ENCODE measurements at regions not wholly inside any gene's neighbourhood (a gene's known extent, or its start where the extent isn't known, plus 50 kb on each side); places are given as distances from the start of the nearest gene placed in this dataset.

- no peak for TF ChIP-seq CTCF (IDR thresholded peaks at IDR 0.05; ENCODE audit: insufficient read depth, low read length)
- TF ChIP-seq GABPA (IDR thresholded peaks at IDR 0.05; ENCODE audit: low read depth), result no peak
Measured at GRCh38 chr1:8083739-8084484, 57.8 kb upstream of the ERRFI1 start.

GRCh38 chr1:8082945-8083344, 56.8 kb upstream of the ERRFI1 start:
- no peak for DNase-seq (ENCODE audit: low read depth in 1 of 2, low spot score in 1 of 2)
- no peak overlapping the region for H3K27ac ChIP-seq (replicated peaks)
- peaks cover 6% of the 10 kb centered on the region for H3K27me3 ChIP-seq (ENCODE audit: insufficient read depth, poor library complexity, severe bottlenecking)
- H3K4me3 ChIP-seq (replicated peaks; ENCODE audit: insufficient read depth, low read length), result no peak overlapping the region
- TF ChIP-seq GABPA (IDR thresholded peaks at IDR 0.05; ENCODE audit: low read depth), result no peak
- TF ChIP-seq CTCF (IDR thresholded peaks at IDR 0.05; ENCODE audit: insufficient read depth, low read length), result no peak

More at GRCh38 chr1:8083739-8084484, 57.8 kb upstream of the ERRFI1 start:
- Histone ChIP-seq H3K27me3 (ENCODE audit: insufficient read depth, poor library complexity, severe bottlenecking) (peaks cover 6% of the 10 kb centered on the region), H3K27ac (replicated peaks) (no peak overlapping the region), H3K4me3 (replicated peaks; ENCODE audit: insufficient read depth, low read length) (no peak overlapping the region)
- DNase-seq (ENCODE audit: low read depth in 1 of 2, low spot score in 1 of 2), result no peak

- DNase-seq (ENCODE audit: low read depth in 1 of 2, low spot score in 1 of 2), result no peak
- H3K27me3 ChIP-seq (ENCODE audit: insufficient read depth, poor library complexity, severe bottlenecking), result peaks cover under 1% of the 10 kb centered on the region
- TF ChIP-seq SPI1 (IDR thresholded peaks at IDR 0.05; ENCODE audit: borderline replicate concordance, low read depth), result no peak
- TF ChIP-seq GABPA (IDR thresholded peaks at IDR 0.05; ENCODE audit: low read depth), result no peak
- no peak for TF ChIP-seq CTCF (IDR thresholded peaks at IDR 0.05; ENCODE audit: insufficient read depth, low read length)
- no peak for TF ChIP-seq POLR2AphosphoS5 (IDR thresholded peaks at IDR 0.05; ENCODE audit: low read depth)
- no peak for TF ChIP-seq REST (IDR thresholded peaks at IDR 0.05; ENCODE audit: insufficient replicate concordance, low read depth)
- no peak overlapping the region for H3K27ac ChIP-seq (replicated peaks)
- H3K4me3 ChIP-seq (replicated peaks; ENCODE audit: insufficient read depth, low read length), result no peak overlapping the region
Measured at GRCh38 chr1:8078176-8078671, 52.1 kb upstream of the ERRFI1 start.

- Histone ChIP-seq H3K27ac (replicated peaks) (no peak overlapping the region), H3K27me3 (ENCODE audit: insufficient read depth, poor library complexity, severe bottlenecking) (no peaks in the 10 kb centered on the region)
- DNase-seq (ENCODE audit: low read depth in 1 of 2, low spot score in 1 of 2), result no peak
Measured at GRCh38 chr1:8077602-8078001, 51.5 kb upstream of the ERRFI1 start.

More at GRCh38 chr1:8077602-8078001, 51.5 kb upstream of the ERRFI1 start:
- H3K4me3 ChIP-seq (replicated peaks; ENCODE audit: insufficient read depth, low read length), result no peak overlapping the region
- TF ChIP-seq REST (IDR thresholded peaks at IDR 0.05; ENCODE audit: insufficient replicate concordance, low read depth), result no peak
- no peak for TF ChIP-seq SPI1 (IDR thresholded peaks at IDR 0.05; ENCODE audit: borderline replicate concordance, low read depth)
- TF ChIP-seq GABPA (IDR thresholded peaks at IDR 0.05; ENCODE audit: low read depth), result no peak
- TF ChIP-seq POLR2AphosphoS5 (IDR thresholded peaks at IDR 0.05; ENCODE audit: low read depth), result no peak
- no peak for TF ChIP-seq CTCF (IDR thresholded peaks at IDR 0.05; ENCODE audit: insufficient read depth, low read length)
